ENCODE measurements at regions not wholly inside any gene's neighbourhood (a gene's known extent, or its start where the extent isn't known, plus 50 kb on each side); places are given as distances from the start of the nearest gene placed in this dataset.
"Not testable (repeated sequence)": the region's sequence is repeated elsewhere in the genome, so short reads cannot be mapped to it uniquely, and the experiment has no call there.

GRCh38 chr12:85469158-85470086 lies 189.4 kb downstream of the ALX1 start:
- not testable (repeated sequence) for TF ChIP-seq CTCF (IDR thresholded peaks at IDR 0.05; ENCODE audit: low read depth, low read length); EZH2phosphoT487 (IDR thresholded peaks at IDR 0.05; ENCODE audit: low read depth)
